ENCODE measurements at regions not wholly inside any gene's neighbourhood (a gene's known extent, or its start where the extent isn't known, plus 50 kb on each side); places are given as distances from the start of the nearest gene placed in this dataset.

- no peak for ATAC-seq
- TF ChIP-seq POLR2A (IDR thresholded peaks at IDR 0.05), result no peak
- TF ChIP-seq, protein P1, sequence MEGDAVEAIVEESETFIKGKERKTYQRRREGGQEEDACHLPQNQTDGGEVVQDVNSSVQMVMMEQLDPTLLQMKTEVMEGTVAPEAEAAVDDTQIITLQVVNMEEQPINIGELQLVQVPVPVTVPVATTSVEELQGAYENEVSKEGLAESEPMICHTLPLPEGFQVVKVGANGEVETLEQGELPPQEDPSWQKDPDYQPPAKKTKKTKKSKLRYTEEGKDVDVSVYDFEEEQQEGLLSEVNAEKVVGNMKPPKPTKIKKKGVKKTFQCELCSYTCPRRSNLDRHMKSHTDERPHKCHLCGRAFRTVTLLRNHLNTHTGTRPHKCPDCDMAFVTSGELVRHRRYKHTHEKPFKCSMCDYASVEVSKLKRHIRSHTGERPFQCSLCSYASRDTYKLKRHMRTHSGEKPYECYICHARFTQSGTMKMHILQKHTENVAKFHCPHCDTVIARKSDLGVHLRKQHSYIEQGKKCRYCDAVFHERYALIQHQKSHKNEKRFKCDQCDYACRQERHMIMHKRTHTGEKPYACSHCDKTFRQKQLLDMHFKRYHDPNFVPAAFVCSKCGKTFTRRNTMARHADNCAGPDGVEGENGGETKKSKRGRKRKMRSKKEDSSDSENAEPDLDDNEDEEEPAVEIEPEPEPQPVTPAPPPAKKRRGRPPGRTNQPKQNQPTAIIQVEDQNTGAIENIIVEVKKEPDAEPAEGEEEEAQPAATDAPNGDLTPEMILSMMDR (IDR thresholded peaks at IDR 0.05), result no peak
- H3K9me3 ChIP-seq, result no peaks in the 10 kb centered on the region
- no peak overlapping the region for H3K27ac ChIP-seq
- H3K4me3 ChIP-seq, result no peak overlapping the region
- 73 to 85% methylated on average over 12 of the region's 12 CpGs for WGBS, 2 donors
- intact Hi-C loops (cut with DNase I), result no loop called here
- DNase-seq, result no peak
- H3K4me1 ChIP-seq, result peaks cover 12% of the 10 kb centered on the region
- no peaks in the 10 kb centered on the region for H3K36me3 ChIP-seq (replicated peaks in 1 of 2; ENCODE audit: insufficient read depth in 1 of 2, low read depth in 2 of 2)
- H3K27me3 ChIP-seq, result no peaks in the 10 kb centered on the region
Measured at GRCh38 chr10:14468023-14468441, 137.3 kb upstream of the FRMD4A start.

DNA sequence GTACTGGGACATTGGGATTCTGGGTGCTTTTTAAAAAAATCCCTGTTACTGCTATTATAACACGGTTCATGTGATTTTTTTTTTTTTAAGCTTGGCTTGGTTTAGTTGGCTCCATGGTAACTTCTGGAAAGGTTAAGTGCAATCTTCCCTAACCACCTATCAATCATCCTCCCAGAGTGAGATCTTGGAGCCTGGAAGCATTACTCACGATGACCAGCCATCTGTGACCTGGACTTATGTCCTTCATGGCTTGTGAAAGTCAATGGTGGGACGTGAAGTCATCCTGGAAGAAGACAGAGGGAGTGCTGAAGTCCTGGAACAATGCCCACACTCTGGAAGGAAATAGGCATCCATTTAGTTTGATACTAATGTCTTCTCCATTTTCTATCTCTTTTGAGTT, 135.5 kb upstream of the FRMD4A start:
- DNase-seq (no peak), ATAC-seq (no peak)
- intact Hi-C loops (cut with DNase I), result no loop called here
- TF ChIP-seq, protein P1 (IDR thresholded peaks at IDR 0.05), result no peak
- TF ChIP-seq POLR2A (IDR thresholded peaks at IDR 0.05), result no peak
- H3K4me1 ChIP-seq, result peaks cover 12% of the 10 kb centered on the region
- no peaks in the 10 kb centered on the region for H3K9me3 ChIP-seq
- WGBS, 2 donors, result 28 to 30% methylated on average over 3 of the region's 3 CpGs
- no peaks in the 10 kb centered on the region for H3K27me3 ChIP-seq
- H3K36me3 ChIP-seq (replicated peaks in 1 of 2; ENCODE audit: insufficient read depth in 1 of 2, low read depth in 2 of 2), result no peaks in the 10 kb centered on the region
- no peak overlapping the region for H3K4me3 ChIP-seq
- H3K27ac ChIP-seq, result no peak overlapping the region

- Histone ChIP-seq H3K4me3 (no peak overlapping the region), H3K27me3 (no peaks in the 10 kb centered on the region), H3K4me1 (peaks cover 6% of the 10 kb centered on the region), H3K36me3 (replicated peaks in 1 of 2; ENCODE audit: insufficient read depth in 1 of 2, low read depth in 2 of 2) (no peaks in the 10 kb centered on the region), H3K27ac (no peak overlapping the region), H3K9me3 (no peaks in the 10 kb centered on the region)
- 88 to 90% methylated on average over 2 of the region's 2 CpGs for WGBS, 2 donors
- ATAC-seq (no peak), DNase-seq (no peak)
- TF ChIP-seq, protein P1 (IDR thresholded peaks at IDR 0.05), result no peak
- no peak for TF ChIP-seq POLR2A (IDR thresholded peaks at IDR 0.05)
- intact Hi-C loops (cut with DNase I), result no loop called here
Measured at GRCh38 chr10:14460447-14460846, 129.7 kb upstream of the FRMD4A start.

DNA sequence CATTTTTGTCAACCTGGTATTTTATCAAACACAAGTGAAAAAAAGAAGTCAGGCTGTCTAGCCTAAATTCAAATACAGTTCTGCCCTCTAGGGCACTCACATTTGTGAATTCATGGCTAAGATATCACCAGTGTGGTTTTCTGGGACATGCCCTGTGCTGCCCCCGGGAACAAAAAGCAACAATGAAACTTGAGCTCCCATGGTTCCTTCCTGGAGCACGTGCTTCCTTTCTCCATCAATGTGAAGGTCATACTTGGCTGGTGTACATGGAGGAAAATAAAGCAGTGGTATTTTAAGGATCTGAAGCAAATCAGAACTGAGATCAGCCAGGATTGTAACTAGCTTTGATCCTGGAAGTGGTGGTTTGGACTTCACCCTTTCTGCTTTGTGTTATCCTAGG, 128.9 kb upstream of the FRMD4A start:
- TF ChIP-seq POLR2A (IDR thresholded peaks at IDR 0.05), result no peak
- ATAC-seq (peak; percentile 45), DNase-seq (no peak)

DNA sequence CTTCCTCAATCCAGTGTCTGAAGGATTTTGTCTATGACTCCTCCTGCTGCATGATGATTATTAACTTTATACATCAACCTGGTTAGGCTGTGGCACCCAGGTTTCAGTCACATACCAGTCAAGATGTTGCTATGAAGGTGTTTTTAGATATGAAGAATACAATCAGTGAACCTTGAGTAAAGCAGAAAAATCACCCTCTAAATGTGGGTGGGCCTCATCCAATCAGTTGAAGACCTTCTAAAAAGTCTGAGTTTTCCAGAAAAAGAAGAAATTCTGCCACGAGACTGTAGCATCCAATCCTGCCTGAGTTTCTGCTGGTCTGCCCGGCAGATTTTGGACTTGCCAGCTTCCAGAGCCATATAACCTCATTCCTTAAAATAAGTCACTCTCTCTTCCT, 126.1 kb upstream of the FRMD4A start:
- TF ChIP-seq, protein P1 (IDR thresholded peaks at IDR 0.05), result no peak
- TF ChIP-seq POLR2A (IDR thresholded peaks at IDR 0.05), result no peak
- intact Hi-C loops (cut with DNase I), result no loop called here
- ATAC-seq, result no peak
- Histone ChIP-seq H3K36me3 (replicated peaks in 1 of 2; ENCODE audit: insufficient read depth in 1 of 2, low read depth in 2 of 2) (no peaks in the 10 kb centered on the region), H3K4me3 (no peak overlapping the region), H3K9me3 (no peaks in the 10 kb centered on the region), H3K4me1 (peaks cover 12% of the 10 kb centered on the region), H3K27ac (no peak overlapping the region), H3K27me3 (no peaks in the 10 kb centered on the region)
- WGBS, 2 donors, result 94 to 98% methylated on average over 2 of the region's 2 CpGs
- no peak for DNase-seq

More for the DNA sequence above, 128.9 kb upstream of the FRMD4A start:
- peaks cover 6% of the 10 kb centered on the region for H3K4me1 ChIP-seq
- no peaks in the 10 kb centered on the region for H3K9me3 ChIP-seq
- intact Hi-C loops (cut with DNase I), result no loop called here
- no peak overlapping the region for H3K27ac ChIP-seq
- H3K27me3 ChIP-seq, result no peaks in the 10 kb centered on the region
- WGBS, 2 donors, result 10 to 19% methylated on average over 2 of the region's 2 CpGs
- H3K36me3 ChIP-seq (replicated peaks in 1 of 2; ENCODE audit: insufficient read depth in 1 of 2, low read depth in 2 of 2), result no peaks in the 10 kb centered on the region
- H3K4me3 ChIP-seq, result no peak overlapping the region

Data from body of pancreas (tissue), 4 donors.